ENCODE measurements at regions not wholly inside any gene's neighbourhood (a gene's known extent, or its start where the extent isn't known, plus 50 kb on each side); places are given as distances from the start of the nearest gene placed in this dataset.
"Not testable (repeated sequence)": the region's sequence is repeated elsewhere in the genome, so short reads cannot be mapped to it uniquely, and the experiment has no call there.

DNA sequence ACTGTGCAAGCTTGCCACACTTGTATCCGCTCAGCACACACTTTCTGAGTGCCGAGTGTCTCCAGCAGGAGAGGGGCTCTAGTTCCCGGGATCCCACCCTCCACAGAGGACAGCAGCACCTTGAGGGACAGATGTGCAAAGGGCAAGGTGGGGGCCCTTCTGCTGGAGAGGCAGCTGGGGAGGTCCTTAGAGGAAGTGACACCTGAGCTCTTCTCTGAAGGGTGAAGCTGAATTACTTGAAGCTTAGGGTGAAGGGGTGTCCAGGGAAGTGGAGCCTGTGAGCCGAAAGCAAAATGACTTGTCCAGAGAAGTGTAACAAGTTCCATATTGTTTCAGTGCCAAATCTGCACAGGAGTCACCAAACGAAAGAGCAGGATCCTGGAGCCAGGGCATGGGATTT is 136.3 kb upstream of the DUSP22 start:
- Histone ChIP-seq H3K9ac (ENCODE audit: low read length) (no peak overlapping the region), H3K36me3 (ENCODE audit: insufficient read depth, low read length) (no peaks in the 10 kb centered on the region), H3K27ac (ENCODE audit: low read depth, low read length, poor library complexity, severe bottlenecking) (no peak overlapping the region), H4K20me1 (ENCODE audit: insufficient read depth, low read length) (no peaks in the 10 kb centered on the region), H3K9me2 (ENCODE audit: low read depth, low read length) (no peaks in the 10 kb centered on the region), H3K27me3 (ENCODE audit: insufficient read depth, low read length) (no peaks in the 10 kb centered on the region), H3K9me3 (ENCODE audit: low read length) (no peaks in the 10 kb centered on the region), H3K4me1 (ENCODE audit: insufficient read depth, low read length, severe bottlenecking) (peaks cover 19% of the 10 kb centered on the region), H3F3A (ENCODE audit: insufficient read depth, low read length) (no peaks in the 10 kb centered on the region), H3K4me2 (ENCODE audit: low read length) (no peak overlapping the region), H3K79me2 (ENCODE audit: insufficient read depth, low read length) (no peaks in the 10 kb centered on the region), H2AFZ (ENCODE audit: low read length) (no peak overlapping the region), H3K4me3 (ENCODE audit: low read depth, low read length, poor library complexity, severe bottlenecking) (no peak overlapping the region)
- TF ChIP-seq, protein P1, sequence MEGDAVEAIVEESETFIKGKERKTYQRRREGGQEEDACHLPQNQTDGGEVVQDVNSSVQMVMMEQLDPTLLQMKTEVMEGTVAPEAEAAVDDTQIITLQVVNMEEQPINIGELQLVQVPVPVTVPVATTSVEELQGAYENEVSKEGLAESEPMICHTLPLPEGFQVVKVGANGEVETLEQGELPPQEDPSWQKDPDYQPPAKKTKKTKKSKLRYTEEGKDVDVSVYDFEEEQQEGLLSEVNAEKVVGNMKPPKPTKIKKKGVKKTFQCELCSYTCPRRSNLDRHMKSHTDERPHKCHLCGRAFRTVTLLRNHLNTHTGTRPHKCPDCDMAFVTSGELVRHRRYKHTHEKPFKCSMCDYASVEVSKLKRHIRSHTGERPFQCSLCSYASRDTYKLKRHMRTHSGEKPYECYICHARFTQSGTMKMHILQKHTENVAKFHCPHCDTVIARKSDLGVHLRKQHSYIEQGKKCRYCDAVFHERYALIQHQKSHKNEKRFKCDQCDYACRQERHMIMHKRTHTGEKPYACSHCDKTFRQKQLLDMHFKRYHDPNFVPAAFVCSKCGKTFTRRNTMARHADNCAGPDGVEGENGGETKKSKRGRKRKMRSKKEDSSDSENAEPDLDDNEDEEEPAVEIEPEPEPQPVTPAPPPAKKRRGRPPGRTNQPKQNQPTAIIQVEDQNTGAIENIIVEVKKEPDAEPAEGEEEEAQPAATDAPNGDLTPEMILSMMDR (IDR thresholded peaks at IDR 0.05; ENCODE audit: low read length), result no peak
- TF ChIP-seq EZH2 (IDR thresholded peaks at IDR 0.05; ENCODE audit: borderline replicate concordance, low read length), result no peak

- H3K9ac ChIP-seq (ENCODE audit: low read length); H3K4me2 ChIP-seq (ENCODE audit: low read length): not testable (repeated sequence)
These were observed 135.7 kb upstream of the DUSP22 start for GRCh38 chr6:156441-157140.

DNA sequence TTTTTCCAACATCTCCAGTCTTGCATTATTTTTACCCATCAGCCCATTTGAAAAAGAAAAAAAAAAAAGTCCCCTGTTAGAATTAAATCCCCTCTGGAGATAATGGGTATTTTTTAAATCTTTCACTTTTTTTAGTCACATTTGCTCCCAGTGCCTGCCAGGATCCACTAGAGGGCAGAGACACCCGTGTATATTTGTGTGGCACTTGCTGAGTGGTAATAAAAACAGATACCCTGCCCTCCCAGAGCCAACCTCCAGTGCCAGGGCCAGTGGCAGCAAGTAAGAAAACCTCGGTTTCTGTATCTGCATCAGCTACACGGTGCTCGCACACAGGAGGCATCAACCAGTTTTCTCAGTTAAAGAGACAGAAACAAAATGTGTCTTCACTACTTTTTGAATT is 135.1 kb upstream of the DUSP22 start:
- not testable (repeated sequence) for H2AFZ ChIP-seq (ENCODE audit: low read length); H3K9ac ChIP-seq (ENCODE audit: low read length); H3K36me3 ChIP-seq (ENCODE audit: insufficient read depth, low read length); H3K79me2 ChIP-seq (ENCODE audit: insufficient read depth, low read length); H3K27ac ChIP-seq (ENCODE audit: low read depth, low read length, poor library complexity, severe bottlenecking); H3K4me2 ChIP-seq (ENCODE audit: low read length); H3K27me3 ChIP-seq (ENCODE audit: insufficient read depth, low read length); H3K9me2 ChIP-seq (ENCODE audit: low read depth, low read length); H3F3A ChIP-seq (ENCODE audit: insufficient read depth, low read length); H3K9me3 ChIP-seq (ENCODE audit: low read length); H4K20me1 ChIP-seq (ENCODE audit: insufficient read depth, low read length); H3K4me3 ChIP-seq (ENCODE audit: low read depth, low read length, poor library complexity, severe bottlenecking)
- H3K4me1 ChIP-seq (ENCODE audit: insufficient read depth, low read length, severe bottlenecking), result peaks cover 19% of the 10 kb centered on the region
- TF ChIP-seq, protein P1 (IDR thresholded peaks at IDR 0.05; ENCODE audit: low read length), result peak; percentile 44

More at GRCh38 chr6:156441-157140, 135.7 kb upstream of the DUSP22 start:
- H3K36me3 ChIP-seq (ENCODE audit: insufficient read depth, low read length); H3F3A ChIP-seq (ENCODE audit: insufficient read depth, low read length); H3K9me2 ChIP-seq (ENCODE audit: low read depth, low read length); H4K20me1 ChIP-seq (ENCODE audit: insufficient read depth, low read length); H3K27ac ChIP-seq (ENCODE audit: low read depth, low read length, poor library complexity, severe bottlenecking); H3K9me3 ChIP-seq (ENCODE audit: low read length); H3K79me2 ChIP-seq (ENCODE audit: insufficient read depth, low read length); H2AFZ ChIP-seq (ENCODE audit: low read length); H3K27me3 ChIP-seq (ENCODE audit: insufficient read depth, low read length); H3K4me3 ChIP-seq (ENCODE audit: low read depth, low read length, poor library complexity, severe bottlenecking): not testable (repeated sequence)
- peaks cover 19% of the 10 kb centered on the region for H3K4me1 ChIP-seq (ENCODE audit: insufficient read depth, low read length, severe bottlenecking)

- H3K4me3 ChIP-seq (ENCODE audit: low read depth, low read length, poor library complexity, severe bottlenecking); H3K79me2 ChIP-seq (ENCODE audit: insufficient read depth, low read length); H3K27me3 ChIP-seq (ENCODE audit: insufficient read depth, low read length); H4K20me1 ChIP-seq (ENCODE audit: insufficient read depth, low read length); H3K9me3 ChIP-seq (ENCODE audit: low read length); H3K27ac ChIP-seq (ENCODE audit: low read depth, low read length, poor library complexity, severe bottlenecking); H2AFZ ChIP-seq (ENCODE audit: low read length); H3F3A ChIP-seq (ENCODE audit: insufficient read depth, low read length); H3K36me3 ChIP-seq (ENCODE audit: insufficient read depth, low read length); H3K4me2 ChIP-seq (ENCODE audit: low read length); H3K9ac ChIP-seq (ENCODE audit: low read length); H3K9me2 ChIP-seq (ENCODE audit: low read depth, low read length): not testable (repeated sequence)
- peaks cover 14% of the 10 kb centered on the region for H3K4me1 ChIP-seq (ENCODE audit: insufficient read depth, low read length, severe bottlenecking)
These were observed 130.6 kb upstream of the DUSP22 start for GRCh38 chr6:161657-162056.

All from OCI-LY1 (cell line).